PC-3 (cell line): ENCODE measurements at regions not wholly inside any gene's neighbourhood (a gene's known extent, or its start where the extent isn't known, plus 50 kb on each side); places are given as distances from the start of the nearest gene placed in this dataset.

Experiments used
- ATAC-seq: fragments of 200-7000 bp; cut with Tn5 transposase; 2 replicates; pipeline ENCODE4 v1.9.1; 2020; ENCODE audit warnings: mild to moderate bottlenecking, moderate library complexity
- BruUV-seq: library from RNA; stranded (reverse); fragments of 400-500 nt; replicated peaks from 2 replicates; lab custom pipeline; 2021; lab: Mats Ljungman, UMichigan
- CTCF ChIA-PET: fragments of 300-600 bp; sonication (Branson Sonifier 250); formaldehyde crosslinking; loops from one replicate; lab custom pipeline; 2022; ENCODE audit warnings: antibody characterized with exemption; lab: Charles Lee
- POLR2A ChIA-PET: fragments of 300-600 bp; sonication (Branson Sonifier 250); formaldehyde crosslinking; loops from one replicate; lab custom pipeline; 2022; ENCODE audit warnings: antibody characterized with exemption; ENCODE audit not compliant: unreplicated experiment; lab: Charles Lee
- DNase-seq: peaks from one replicate; pipeline ENCODE4 v3.0.0-alpha.2; 2015
- H2AFZ ChIP-seq: fragments of 300-600 bp; sonication (generic); 2 replicates; pipeline ENCODE4 v1.6.0; 2016; ENCODE audit warnings: antibody characterized with exemption, low read length
- H3F3A ChIP-seq: fragments of 300-600 bp; sonication (generic); one replicate; pipeline ENCODE4 v1.6.0; 2017; ENCODE audit warnings: antibody characterized with exemption, low read length, control low read depth, mild to moderate bottlenecking; ENCODE audit not compliant: unreplicated experiment
- H3K27ac ChIP-seq: fragments of 300-600 bp; sonication (generic); 2 replicates; pipeline ENCODE4 v1.5.1; 2016; ENCODE audit warnings: mild to moderate bottlenecking, low read length
- H3K27me3 ChIP-seq: fragments of 300-600 bp; sonication (generic); 2 replicates; pipeline ENCODE4 v1.6.1; 2016; ENCODE audit warnings: low read length, mixed read lengths
- H3K36me3 ChIP-seq: fragments of 300-600 bp; sonication (generic); 2 replicates; pipeline ENCODE4 v1.6.1; 2016; ENCODE audit warnings: low read depth, mixed run types, low read length, mixed read lengths
- H3K4me1 ChIP-seq: fragments of 300-600 bp; sonication (generic); 2 replicates; pipeline ENCODE4 v1.5.1; 2016; ENCODE audit warnings: low read length; ENCODE audit not compliant: insufficient read depth
- H3K4me2 ChIP-seq: fragments of 300-600 bp; sonication (generic); 2 replicates; pipeline ENCODE4 v1.6.0; 2016; ENCODE audit warnings: low read length
- H3K4me3 ChIP-seq: fragments of 300-600 bp; sonication (generic); 2 replicates; pipeline ENCODE4 v1.5.1; 2016; ENCODE audit warnings: mild to moderate bottlenecking, low read length, mixed read lengths
- H3K79me2 ChIP-seq: fragments of 300-600 bp; sonication (generic); 2 replicates; pipeline ENCODE4 v1.6.1; 2017; ENCODE audit warnings: low read length, mixed read lengths
- H3K9ac ChIP-seq: fragments of 300-600 bp; sonication (generic); 2 replicates; pipeline ENCODE4 v1.6.0; 2016; ENCODE audit warnings: mild to moderate bottlenecking, low read length
- H3K9me2 ChIP-seq: fragments of 300-600 bp; sonication (generic); replicated peaks from 2 replicates; pipeline ENCODE4 v1.6.1; 2016; ENCODE audit warnings: mixed run types, low read length, mixed read lengths
- H3K9me3 ChIP-seq: fragments of 300-600 bp; sonication (generic); 2 replicates; pipeline ENCODE4 v1.6.1; 2016; ENCODE audit warnings: low read length, mixed read lengths
- H4K20me1 ChIP-seq: fragments of 300-600 bp; sonication (generic); 2 replicates; pipeline ENCODE4 v1.6.1; 2016; ENCODE audit warnings: low read length, mixed read lengths
- CTCF ChIP-seq: fragments of 300-600 bp; sonication (generic); conservative IDR thresholded peaks from 2 replicates; pipeline ENCODE4 v1.5.1; 2017; ENCODE audit warnings: antibody characterized with exemption, low read depth, mild to moderate bottlenecking, low read length
- EZH2 ChIP-seq: fragments of 300-600 bp; sonication (generic); IDR thresholded peaks from one replicate; pipeline ENCODE4 v1.6.1; 2017; ENCODE audit warnings: antibody characterized with exemption, mild to moderate bottlenecking, low read length; ENCODE audit not compliant: unreplicated experiment
- EZH2phosphoT487 ChIP-seq: fragments of 300-600 bp; sonication (generic); IDR thresholded peaks from 2 replicates; pipeline ENCODE4 v1.6.1; 2018; ENCODE audit warnings: mild to moderate bottlenecking, antibody characterized with exemption, low read length, borderline replicate concordance
- intact Hi-C: fragments of 100-400 bp; cut with micrococcal nuclease; formaldehyde crosslinking; loops from 2 replicates; pipeline ENCODE4 v1.9.0; 2023

- H3F3A ChIP-seq = no peaks in the 10 kb centered on the region
- POLR2A ChIA-PET = no interaction called here
- H3K9ac ChIP-seq = no peak overlapping the region
- no peaks in the 10 kb centered on the region for H3K27me3 ChIP-seq
- no peak overlapping the region for H3K4me2 ChIP-seq
- no peak for DNase-seq
- no peaks in the 10 kb centered on the region for H3K36me3 ChIP-seq
- H3K4me1 ChIP-seq = peaks cover 44% of the 10 kb centered on the region
- no peaks in the 10 kb centered on the region for H3K9me2 ChIP-seq
- CTCF ChIA-PET = no interaction called here
- H3K27ac ChIP-seq = peak overlapping the region; percentile 70; the same call in 1 of the 2 replicates
- TF ChIP-seq EZH2phosphoT487 (no peak), EZH2 (no peak), CTCF (peak; percentile 32; the same call in 1 of the 2 replicates)
- H3K4me3 ChIP-seq = no peak overlapping the region
- no peaks in the 10 kb centered on the region for H4K20me1 ChIP-seq
- H3K9me3 ChIP-seq = no peaks in the 10 kb centered on the region
- H3K79me2 ChIP-seq = no peaks in the 10 kb centered on the region
- no peak for ATAC-seq
- no peak overlapping the region for H2AFZ ChIP-seq
- no TSS peak for BruUV-seq
- intact Hi-C loops = loop anchor here (5.0 kb wide), 1 partner anchor 307 kb away; no protein-coding TSS in a partner anchor
Measured at GRCh38 chr7:155234158-155234492, 63.6 kb upstream of the INSIG1 start.

GRCh38 chr7:155234950-155235789 is 62.5 kb upstream of the INSIG1 start:
- Histone ChIP-seq H3F3A (no peaks in the 10 kb centered on the region), H3K4me3 (no peak overlapping the region), H3K9ac (peak overlapping the region; percentile 25; the same call in 1 of the 2 replicates), H3K9me3 (no peaks in the 10 kb centered on the region), H3K9me2 (no peaks in the 10 kb centered on the region), H3K36me3 (no peaks in the 10 kb centered on the region), H3K4me2 (peak overlapping the region; percentile 33), H3K27ac (peak overlapping the region; percentile 70), H3K79me2 (no peaks in the 10 kb centered on the region), H2AFZ (no peak overlapping the region), H3K27me3 (no peaks in the 10 kb centered on the region), H4K20me1 (no peaks in the 10 kb centered on the region), H3K4me1 (peaks cover 43% of the 10 kb centered on the region)
- DNase-seq (peak; percentile 52), ATAC-seq (no peak)
- no TSS peak for BruUV-seq
- ChIA-PET CTCF (no interaction called here), POLR2A (no interaction called here)
- TF ChIP-seq CTCF (no peak), EZH2 (no peak), EZH2phosphoT487 (no peak)
- intact Hi-C loops = loop anchor here (5.0 kb wide), 1 partner anchor 308 kb away; no protein-coding TSS in a partner anchor

- no peak overlapping the region for H3K4me2 ChIP-seq
- BruUV-seq = no TSS peak
- H3K27me3 ChIP-seq = no peaks in the 10 kb centered on the region
- POLR2A ChIA-PET = no interaction called here
- H4K20me1 ChIP-seq = no peaks in the 10 kb centered on the region
- H3K27ac ChIP-seq = no peak overlapping the region
- no peak overlapping the region for H2AFZ ChIP-seq
- H3K4me3 ChIP-seq = no peak overlapping the region
- H3K9me2 ChIP-seq = no peaks in the 10 kb centered on the region
- TF ChIP-seq CTCF (no peak), EZH2phosphoT487 (no peak), EZH2 (no peak)
- no peaks in the 10 kb centered on the region for H3K36me3 ChIP-seq
- H3F3A ChIP-seq = no peaks in the 10 kb centered on the region
- ATAC-seq = no peak
- no peak overlapping the region for H3K9ac ChIP-seq
- H3K79me2 ChIP-seq = no peaks in the 10 kb centered on the region
- DNase-seq = no peak
- CTCF ChIA-PET = no interaction called here
- intact Hi-C loops = no loop called here
- peaks cover 39% of the 10 kb centered on the region for H3K4me1 ChIP-seq
- no peaks in the 10 kb centered on the region for H3K9me3 ChIP-seq
Measured at GRCh38 chr7:155236386-155236785, 61.3 kb upstream of the INSIG1 start.
